HG03571 (cell line): ENCODE measurements at regions not wholly inside any gene's neighbourhood (a gene's known extent, or its start where the extent isn't known, plus 50 kb on each side); places are given as distances from the start of the nearest gene placed in this dataset.
A peak's percentile ranks its signal among the peaks of the same experiment; 100 is the strongest.

Source experiments
- ATAC-seq: cut with Tn5 transposase; IDR thresholded peaks from one replicate; pipeline ENCODE4 v1.9.1; 2021; ENCODE audit not compliant: unreplicated experiment

- peak; percentile 28 for ATAC-seq
These were observed 51.5 kb downstream of the IRAG1 start for GRCh38 chr11:10641912-10642697.

- peak; percentile 82 for ATAC-seq
These were observed 52.2 kb downstream of the IRAG1 start for GRCh38 chr11:10641177-10641911.

- ATAC-seq, result no peak
These were observed 53.2 kb downstream of the IRAG1 start for GRCh38 chr11:10640308-10640707.

GRCh38 chr11:10639350-10639749 is 54.2 kb downstream of the IRAG1 start:
- no peak for ATAC-seq

- ATAC-seq, result no peak
These were observed 55.1 kb downstream of the IRAG1 start for GRCh38 chr11:10638316-10638925.

- no peak for ATAC-seq
These were observed 55.8 kb downstream of the IRAG1 start for GRCh38 chr11:10637731-10638151.

- ATAC-seq, result no peak
These were observed 59.1 kb downstream of the IRAG1 start for GRCh38 chr11:10634407-10634806.

- no peak for ATAC-seq
These were observed 60.3 kb downstream of the IRAG1 start for GRCh38 chr11:10633261-10633660.

- ATAC-seq, result no peak
These were observed 61.1 kb downstream of the IRAG1 start for GRCh38 chr11:10632483-10632882.

GRCh38 chr11:10631761-10632160 is 61.8 kb downstream of the IRAG1 start:
- ATAC-seq, result no peak

GRCh38 chr11:10629411-10630002 is 61.0 kb upstream of the LYVE1 start:
- ATAC-seq, result no peak

GRCh38 chr11:10628508-10629236 is 60.2 kb upstream of the LYVE1 start:
- ATAC-seq, result no peak

- no peak for ATAC-seq
These were observed 59.4 kb upstream of the LYVE1 start for GRCh38 chr11:10627816-10628215.

- ATAC-seq, result no peak
These were observed 58.8 kb upstream of the LYVE1 start for GRCh38 chr11:10627291-10627690.

GRCh38 chr11:10625982-10626311 is 57.5 kb upstream of the LYVE1 start:
- ATAC-seq, result no peak

- no peak for ATAC-seq
These were observed 57.0 kb upstream of the LYVE1 start for GRCh38 chr11:10625281-10625981.

- ATAC-seq, result no peak
These were observed 55.6 kb upstream of the LYVE1 start for GRCh38 chr11:10623797-10624761.

GRCh38 chr11:10622957-10623791 is 54.7 kb upstream of the LYVE1 start:
- ATAC-seq, result no peak
